HepG2 (cell line): ENCODE measurements at regions not wholly inside any gene's neighbourhood (a gene's known extent, or its start where the extent isn't known, plus 50 kb on each side); places are given as distances from the start of the nearest gene placed in this dataset.

Experiments
- CTCF ChIP-seq: sonication (generic); formaldehyde crosslinking; IDR thresholded peaks from 2 replicates; pipeline ENCODE4 v1.5.0; 2020; ENCODE audit warnings: mild to moderate bottlenecking, missing genetic modification reagents, moderate library complexity
- EZH2 ChIP-seq: conservative IDR thresholded peaks from 2 replicates; pipeline ENCODE4 v1.6.1; 2012; ENCODE audit warnings: mild to moderate bottlenecking, low read depth, low read length, moderate library complexity
- FOXK1 ChIP-seq: sonication (generic); formaldehyde crosslinking; IDR thresholded peaks from 2 replicates; pipeline ENCODE4 v1.4.0; 2020; ENCODE audit warnings: low read depth, missing genetic modification reagents, borderline replicate concordance
- GZF1 ChIP-seq: sonication (generic); formaldehyde crosslinking; IDR thresholded peaks from 2 replicates; pipeline ENCODE4 v1.5.1; 2020; ENCODE audit warnings: mild to moderate bottlenecking, missing genetic modification reagents
- KAT7 ChIP-seq: IDR thresholded peaks from 2 replicates; pipeline ENCODE4 v1.6.1; 2018; ENCODE audit warnings: borderline replicate concordance, missing compliant biosample characterization
- MBNL3 ChIP-seq: fragments of 250-450 bp; sonication (Bioruptor Pico); conservative IDR thresholded peaks from 2 replicates; pipeline ENCODE4 v1.8.0; 2022; ENCODE audit warnings: mild to moderate bottlenecking, inconsistent platforms
- MYC ChIP-seq: sonication (generic); formaldehyde crosslinking; IDR thresholded peaks from 2 replicates; pipeline ENCODE4 v1.9.0; 2021; ENCODE audit warnings: missing genetic modification reagents, borderline replicate concordance
- ZKSCAN8 ChIP-seq: IDR thresholded peaks from 2 replicates; pipeline ENCODE4 v1.6.1; 2016; ENCODE audit warnings: borderline replicate concordance, missing genetic modification reagents, missing compliant biosample characterization
- ZNF468 ChIP-seq: sonication (generic); formaldehyde crosslinking; IDR thresholded peaks from 2 replicates; pipeline ENCODE4 v1.8.0; 2022; ENCODE audit warnings: mild to moderate bottlenecking, moderate library complexity, missing genetic modification reagents
- ZNF687 ChIP-seq: sonication (generic); formaldehyde crosslinking; IDR thresholded peaks from 2 replicates; pipeline ENCODE4 v1.5.1; 2020; ENCODE audit warnings: mild to moderate bottlenecking, missing genetic modification reagents, moderate library complexity

GRCh38 chr12:113693693-113694092, 222.0 kb upstream of the LHX5 start:
- TF ChIP-seq MBNL3 (CRISPR knock-in tag): no peak
- no peak for TF ChIP-seq GZF1 (CRISPR knock-in tag)
- TF ChIP-seq FOXK1 (CRISPR knock-in tag): no peak
- no peak for TF ChIP-seq ZNF687 (CRISPR knock-in tag)
- no peak for TF ChIP-seq ZNF468 (CRISPR knock-in tag)
- TF ChIP-seq CTCF (CRISPR knock-in tag): no peak
- no peak for TF ChIP-seq MYC (CRISPR knock-in tag)
- no peak for TF ChIP-seq KAT7 (CRISPR knock-in tag)
- no peak for TF ChIP-seq ZKSCAN8 (CRISPR knock-in tag)
- no peak for TF ChIP-seq EZH2
